ENCODE measurements at regions not wholly inside any gene's neighbourhood (a gene's known extent, or its start where the extent isn't known, plus 50 kb on each side); places are given as distances from the start of the nearest gene placed in this dataset.
"Not testable (repeated sequence)": the region's sequence is repeated elsewhere in the genome, so short reads cannot be mapped to it uniquely, and the experiment has no call there.

DNA sequence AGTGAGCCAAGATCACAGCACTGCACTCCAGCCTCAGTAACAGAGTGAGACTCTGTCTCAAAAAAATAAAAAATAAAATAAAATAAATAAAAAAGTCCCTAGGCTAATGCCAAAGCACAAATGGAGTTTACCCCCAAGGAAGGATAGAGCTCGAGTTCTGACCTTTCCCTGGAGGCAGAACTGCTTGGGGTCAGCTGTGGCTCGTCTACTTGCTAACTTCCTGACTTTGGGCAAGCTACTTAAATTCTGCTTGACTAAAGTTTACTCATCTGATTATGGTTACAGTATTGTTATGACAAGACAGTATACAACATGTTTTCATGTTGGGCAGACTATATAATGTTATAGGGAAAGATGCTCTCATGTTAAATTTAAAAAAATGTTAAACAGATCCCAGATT lies 359.2 kb downstream of the DNAH5 start:
- TF ChIP-seq, protein P1, sequence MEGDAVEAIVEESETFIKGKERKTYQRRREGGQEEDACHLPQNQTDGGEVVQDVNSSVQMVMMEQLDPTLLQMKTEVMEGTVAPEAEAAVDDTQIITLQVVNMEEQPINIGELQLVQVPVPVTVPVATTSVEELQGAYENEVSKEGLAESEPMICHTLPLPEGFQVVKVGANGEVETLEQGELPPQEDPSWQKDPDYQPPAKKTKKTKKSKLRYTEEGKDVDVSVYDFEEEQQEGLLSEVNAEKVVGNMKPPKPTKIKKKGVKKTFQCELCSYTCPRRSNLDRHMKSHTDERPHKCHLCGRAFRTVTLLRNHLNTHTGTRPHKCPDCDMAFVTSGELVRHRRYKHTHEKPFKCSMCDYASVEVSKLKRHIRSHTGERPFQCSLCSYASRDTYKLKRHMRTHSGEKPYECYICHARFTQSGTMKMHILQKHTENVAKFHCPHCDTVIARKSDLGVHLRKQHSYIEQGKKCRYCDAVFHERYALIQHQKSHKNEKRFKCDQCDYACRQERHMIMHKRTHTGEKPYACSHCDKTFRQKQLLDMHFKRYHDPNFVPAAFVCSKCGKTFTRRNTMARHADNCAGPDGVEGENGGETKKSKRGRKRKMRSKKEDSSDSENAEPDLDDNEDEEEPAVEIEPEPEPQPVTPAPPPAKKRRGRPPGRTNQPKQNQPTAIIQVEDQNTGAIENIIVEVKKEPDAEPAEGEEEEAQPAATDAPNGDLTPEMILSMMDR (IDR thresholded peaks at IDR 0.05), result no peak
- Histone ChIP-seq H3K4me1 (no peaks in the 10 kb centered on the region), H3K4me3 (no peak overlapping the region), H3K27me3 (ENCODE audit: insufficient read depth in 3 of 3, low read length in 2 of 3) (no peaks in the 10 kb centered on the region), H3K9me3 (no peaks in the 10 kb centered on the region), H3K36me3 (ENCODE audit: insufficient read depth in 1 of 2, low read depth in 1 of 2) (no peaks in the 10 kb centered on the region), H3K27ac (no peak overlapping the region)
- intact Hi-C loops (cut with DNase I), result no loop called here
- 37 to 41% (median 40%) methylated on average over 2 of the region's 2 CpGs for WGBS, 3 donors
- no peak for ATAC-seq
- no peak for DNase-seq

DNA sequence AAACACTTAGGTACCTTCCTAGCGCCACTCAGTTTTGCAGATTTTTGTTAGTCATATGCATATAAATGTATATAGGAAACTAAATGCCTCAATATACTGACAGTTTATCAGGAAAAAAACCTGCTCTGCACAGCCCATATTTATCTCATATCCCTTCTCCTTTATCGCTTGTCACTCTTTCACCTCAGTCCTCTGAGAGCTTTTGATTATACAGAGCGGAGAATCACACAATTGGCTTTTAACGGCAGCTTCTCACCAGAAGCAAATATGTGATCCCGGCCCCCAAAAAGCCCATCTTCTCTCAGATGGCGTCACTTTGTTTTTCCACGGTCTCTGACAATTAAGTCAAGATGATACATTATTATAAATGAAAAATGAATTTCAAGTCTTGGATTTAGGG lies 362.6 kb downstream of the DNAH5 start:
- Histone ChIP-seq H3K4me3 (no peak overlapping the region), H3K9me3 (no peaks in the 10 kb centered on the region), H3K27ac (no peak overlapping the region), H3K27me3 (ENCODE audit: insufficient read depth in 3 of 3, low read length in 2 of 3) (no peaks in the 10 kb centered on the region), H3K36me3 (ENCODE audit: insufficient read depth in 1 of 2, low read depth in 1 of 2) (no peaks in the 10 kb centered on the region), H3K4me1 (no peaks in the 10 kb centered on the region)
- DNase-seq, result no peak
- TF ChIP-seq, protein P1 (IDR thresholded peaks at IDR 0.05), result no peak
- 87 to 88% (median 87%) methylated on average over 7 of the region's 7 CpGs for WGBS, 3 donors
- no peak for ATAC-seq
- intact Hi-C loops (cut with DNase I), result no loop called here

DNA sequence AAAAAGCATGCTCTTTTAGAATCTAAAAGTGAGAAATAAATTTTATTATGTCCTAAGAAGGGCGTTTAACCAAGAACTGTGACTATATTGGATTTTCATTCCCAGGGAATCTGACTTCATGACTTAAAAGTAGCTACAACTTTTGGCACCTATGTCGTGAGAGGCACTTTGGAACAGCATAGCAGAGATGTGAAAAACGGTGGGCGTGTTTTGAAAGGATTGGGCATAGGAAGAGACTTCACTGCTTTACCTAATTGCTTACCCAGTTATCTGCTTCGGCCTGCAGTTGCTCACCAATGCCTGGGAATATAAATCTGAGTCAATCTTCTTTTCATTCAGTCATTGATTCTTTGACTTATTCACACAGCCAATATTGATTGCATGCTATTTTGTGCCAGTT lies 363.4 kb downstream of the DNAH5 start:
- H3K4me1 ChIP-seq, result no peaks in the 10 kb centered on the region
- intact Hi-C loops (cut with DNase I), result no loop called here
- TF ChIP-seq, protein P1 (IDR thresholded peaks at IDR 0.05), result no peak
- no peak overlapping the region for H3K27ac ChIP-seq
- DNase-seq (no peak), ATAC-seq (no peak)
- H3K9me3 ChIP-seq, result no peaks in the 10 kb centered on the region
- H3K4me3 ChIP-seq, result no peak overlapping the region
- 55 to 66% (median 59%) methylated on average over 5 of the region's 5 CpGs for WGBS, 3 donors
- no peaks in the 10 kb centered on the region for H3K36me3 ChIP-seq (ENCODE audit: insufficient read depth in 1 of 2, low read depth in 1 of 2)
- no peaks in the 10 kb centered on the region for H3K27me3 ChIP-seq (ENCODE audit: insufficient read depth in 3 of 3, low read length in 2 of 3)

DNA sequence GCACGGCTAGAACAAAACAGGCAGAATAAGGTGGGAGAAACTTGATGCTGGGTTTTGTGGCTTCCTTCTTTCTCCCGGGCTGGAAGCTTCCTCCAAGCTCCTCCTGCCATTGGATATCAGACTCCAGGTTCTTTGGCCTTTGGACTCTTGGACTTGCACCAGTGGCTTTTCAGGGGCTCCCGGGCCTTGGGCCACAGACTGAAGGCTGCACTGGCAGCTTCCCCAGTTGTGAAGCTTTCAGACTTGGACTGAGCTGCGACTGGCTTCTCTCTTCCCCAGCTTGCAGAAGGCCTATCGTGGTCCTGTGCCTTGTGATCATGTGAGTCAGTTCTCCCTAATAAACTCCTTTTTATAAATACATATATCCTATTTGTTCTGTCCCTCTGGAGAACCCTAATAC lies 364.4 kb downstream of the DNAH5 start:
- Histone ChIP-seq H3K4me1 (no peaks in the 10 kb centered on the region), H3K36me3 (ENCODE audit: insufficient read depth in 1 of 2, low read depth in 1 of 2) (no peaks in the 10 kb centered on the region), H3K9me3 (no peaks in the 10 kb centered on the region), H3K27ac (no peak overlapping the region), H3K4me3 (no peak overlapping the region), H3K27me3 (ENCODE audit: insufficient read depth in 3 of 3, low read length in 2 of 3) (no peaks in the 10 kb centered on the region)
- DNase-seq, result no peak
- intact Hi-C loops (cut with DNase I), result no loop called here
- TF ChIP-seq, protein P1 (IDR thresholded peaks at IDR 0.05), result no peak
- ATAC-seq, result no peak
- WGBS, 3 donors, result 58 to 80% (median 67%) methylated on average over 5 of the region's 5 CpGs

DNA sequence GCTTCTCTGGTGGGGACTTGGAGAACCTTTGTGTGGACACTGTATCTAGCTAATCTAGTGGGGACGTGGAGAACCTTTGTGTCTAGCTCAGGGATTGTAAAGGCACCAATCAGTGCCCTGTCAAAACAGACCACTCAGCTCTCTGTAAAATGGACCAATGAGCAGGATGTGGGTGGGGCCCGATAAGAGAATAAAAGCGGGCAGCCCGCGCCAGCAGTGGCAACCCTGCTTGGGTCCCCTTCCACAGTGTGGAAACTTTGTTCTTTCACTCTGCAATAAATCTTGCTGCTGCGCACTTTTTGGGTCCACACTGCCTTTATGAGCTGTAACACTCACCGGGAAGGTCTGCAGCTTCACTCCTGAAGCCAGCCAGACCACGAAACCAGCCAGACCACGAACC lies 365.4 kb downstream of the DNAH5 start:
- H3K36me3 ChIP-seq (ENCODE audit: insufficient read depth in 1 of 2, low read depth in 1 of 2); H3K27me3 ChIP-seq (ENCODE audit: insufficient read depth in 3 of 3, low read length in 2 of 3); H3K4me1 ChIP-seq; H3K9me3 ChIP-seq; H3K27ac ChIP-seq; DNase-seq; H3K4me3 ChIP-seq; intact Hi-C loops (cut with DNase I); ATAC-seq: not testable (repeated sequence)
- 84 to 91% (median 90%) methylated on average over 9 of the region's 9 CpGs for WGBS, 3 donors

DNA sequence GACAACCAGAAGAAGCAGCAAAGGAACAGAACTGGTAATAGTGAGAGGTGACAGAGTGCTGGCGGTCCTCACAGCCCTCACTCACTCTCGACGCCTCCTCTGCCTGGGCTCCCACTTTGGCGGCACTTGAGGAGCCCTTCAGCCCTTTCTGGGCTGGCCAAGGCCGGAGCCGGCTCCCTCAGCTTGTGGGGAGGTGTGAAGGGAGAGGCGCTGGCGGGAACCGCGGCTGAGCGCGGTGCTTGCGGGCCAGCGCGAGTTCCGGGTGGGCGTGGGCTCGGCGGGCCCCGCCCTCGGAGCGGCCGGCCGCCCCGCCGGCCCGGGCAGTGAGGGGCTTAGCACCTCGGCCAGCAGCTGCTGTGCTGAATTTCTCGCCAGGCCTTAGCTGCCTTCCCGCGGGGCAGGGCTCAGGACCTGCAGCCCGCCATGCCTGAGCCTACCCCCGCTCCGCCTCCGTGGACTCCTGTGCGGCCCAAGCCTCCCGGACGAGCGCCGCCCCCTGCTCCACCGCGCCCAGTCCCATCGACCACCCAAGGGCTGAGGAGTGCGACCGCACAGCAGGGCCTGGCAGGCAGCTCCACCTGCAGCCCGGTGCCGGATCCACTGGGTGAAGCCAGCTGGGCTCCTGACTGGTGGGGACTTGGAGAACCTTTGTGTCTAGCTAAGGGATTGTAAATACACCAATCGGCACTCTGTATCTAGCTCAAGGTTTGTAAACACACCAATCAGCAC lies 366.0 kb downstream of the DNAH5 start:
- 80 to 91% (median 83%) methylated on average over 29 to 48 of the region's 48 CpGs for WGBS, 3 donors
- not testable (repeated sequence) for DNase-seq

More for the DNA sequence above, 366.0 kb downstream of the DNAH5 start:
- H3K4me3 ChIP-seq; intact Hi-C loops (cut with DNase I); H3K9me3 ChIP-seq; H3K4me1 ChIP-seq; H3K27ac ChIP-seq; ATAC-seq; H3K27me3 ChIP-seq (ENCODE audit: insufficient read depth in 3 of 3, low read length in 2 of 3); H3K36me3 ChIP-seq (ENCODE audit: insufficient read depth in 1 of 2, low read depth in 1 of 2): not testable (repeated sequence)
